ENCODE measurements at regions not wholly inside any gene's neighbourhood (a gene's known extent, or its start where the extent isn't known, plus 50 kb on each side); places are given as distances from the start of the nearest gene placed in this dataset.

- DNase-seq (ENCODE audit: extremely low spot score, insufficient read length, low read depth) (no peak), FAIRE-seq (no peak)
Measured at GRCh38 chr6:42512579-42512978, 51.2 kb upstream of the UBR2 start.

GRCh38 chr6:42511803-42512422, 51.9 kb upstream of the UBR2 start:
- FAIRE-seq (no peak), DNase-seq (ENCODE audit: extremely low spot score, insufficient read length, low read depth) (no peak)

- DNase-seq (ENCODE audit: extremely low spot score, insufficient read length, low read depth) (no peak), FAIRE-seq (no peak)
Measured at GRCh38 chr6:42510795-42511194, 53.0 kb upstream of the UBR2 start.

GRCh38 chr6:42509765-42510164, 54.1 kb upstream of the UBR2 start:
- peak; percentile 45 for FAIRE-seq

GRCh38 chr6:42509256-42509655, 54.6 kb upstream of the UBR2 start:
- FAIRE-seq (no peak), DNase-seq (ENCODE audit: extremely low spot score, insufficient read length, low read depth) (no peak)

More at GRCh38 chr6:42509765-42510164, 54.1 kb upstream of the UBR2 start:
- DNase-seq (ENCODE audit: extremely low spot score, insufficient read length, low read depth), result no peak

GRCh38 chr6:42507901-42508300, 55.9 kb upstream of the UBR2 start:
- FAIRE-seq (no peak), DNase-seq (ENCODE audit: extremely low spot score, insufficient read length, low read depth) (no peak)

- DNase-seq (ENCODE audit: extremely low spot score, insufficient read length, low read depth), result no peak
- no peak for FAIRE-seq
Measured at GRCh38 chr6:42507195-42507594, 55.5 kb upstream of the TRERF1 start.

- FAIRE-seq (no peak), DNase-seq (ENCODE audit: extremely low spot score, insufficient read length, low read depth) (no peak)
Measured at GRCh38 chr6:42506070-42506469, 54.3 kb upstream of the TRERF1 start.

GRCh38 chr6:42505385-42505718, 53.6 kb upstream of the TRERF1 start:
- FAIRE-seq (no peak), DNase-seq (ENCODE audit: extremely low spot score, insufficient read length, low read depth) (no peak)

- no peak for DNase-seq (ENCODE audit: extremely low spot score, insufficient read length, low read depth)
- FAIRE-seq, result peak; percentile 80
Measured at GRCh38 chr6:42503894-42504293, 52.2 kb upstream of the TRERF1 start.

GRCh38 chr6:42502990-42503389, 51.3 kb upstream of the TRERF1 start:
- FAIRE-seq (peak; percentile 47), DNase-seq (ENCODE audit: extremely low spot score, insufficient read length, low read depth) (no peak)

- FAIRE-seq, result no peak
- no peak for DNase-seq (ENCODE audit: extremely low spot score, insufficient read length, low read depth)
Measured at GRCh38 chr6:42502127-42502526, 50.4 kb upstream of the TRERF1 start.
